Heart left ventricle (tissue), 13 donors: ENCODE measurements at regions not wholly inside any gene's neighbourhood (a gene's known extent, or its start where the extent isn't known, plus 50 kb on each side); places are given as distances from the start of the nearest gene placed in this dataset.

Experiments used
- POLR2A ChIP-seq, 2 donors: fragments of 450-650 bp; IDR thresholded peaks; one replicate each; pipeline ENCODE4 v1.6.1; 2017; ENCODE audit warnings: antibody characterized with exemption in 2 of 2, mild to moderate bottlenecking in 2 of 2, moderate library complexity in 2 of 2
- TF ChIP-seq, protein P1 (sequence below), 12 donors: fragments of 200-600 bp; sonication (generic) in 4 of 12; IDR thresholded peaks; one replicate each; pipeline versions ENCODE4 v1.5.0 to v1.8.0; 2018 to 2022; ENCODE audit warnings: antibody characterized with exemption in 12 of 12, mild to moderate bottlenecking in 5 of 12
- donor health status: ischemic (EF 13 %, LVEDD 7.1; RV severe dilation, severe dysfunction).
- donor health status: DM: no; HTN: yes; CAD: no.
- donor health status: DM: no; HTN: no; CAD: no.
- donor health status: ischemic (EF 25% LVEDD 6.9; RV normal size, moderate dysfunction).
- donor health status: ischemic (EF 25% LVEDD 5.7; RV mildly dilated, moderate dysfunction).
- donor health status: ischemic (EF 35%, LVEDD 5.7; RV mildly dilated, moderate dysfunction).
- donor health status: nonischemic (EF 11% LVEDD 7.7; RV severe dilation, severe dysfunction).
- donor health status: DM: yes; HTN: yes; CAD: no.
- donor health status: PGD.
- donor health status: ischemic (EF 29% LVEDD 5.4; RV normal size, mild dysfunction).
- donor health status: nonischemic (EF 23%, LVEDD 6.1; RV moderate dilation, normal function).

DNA sequence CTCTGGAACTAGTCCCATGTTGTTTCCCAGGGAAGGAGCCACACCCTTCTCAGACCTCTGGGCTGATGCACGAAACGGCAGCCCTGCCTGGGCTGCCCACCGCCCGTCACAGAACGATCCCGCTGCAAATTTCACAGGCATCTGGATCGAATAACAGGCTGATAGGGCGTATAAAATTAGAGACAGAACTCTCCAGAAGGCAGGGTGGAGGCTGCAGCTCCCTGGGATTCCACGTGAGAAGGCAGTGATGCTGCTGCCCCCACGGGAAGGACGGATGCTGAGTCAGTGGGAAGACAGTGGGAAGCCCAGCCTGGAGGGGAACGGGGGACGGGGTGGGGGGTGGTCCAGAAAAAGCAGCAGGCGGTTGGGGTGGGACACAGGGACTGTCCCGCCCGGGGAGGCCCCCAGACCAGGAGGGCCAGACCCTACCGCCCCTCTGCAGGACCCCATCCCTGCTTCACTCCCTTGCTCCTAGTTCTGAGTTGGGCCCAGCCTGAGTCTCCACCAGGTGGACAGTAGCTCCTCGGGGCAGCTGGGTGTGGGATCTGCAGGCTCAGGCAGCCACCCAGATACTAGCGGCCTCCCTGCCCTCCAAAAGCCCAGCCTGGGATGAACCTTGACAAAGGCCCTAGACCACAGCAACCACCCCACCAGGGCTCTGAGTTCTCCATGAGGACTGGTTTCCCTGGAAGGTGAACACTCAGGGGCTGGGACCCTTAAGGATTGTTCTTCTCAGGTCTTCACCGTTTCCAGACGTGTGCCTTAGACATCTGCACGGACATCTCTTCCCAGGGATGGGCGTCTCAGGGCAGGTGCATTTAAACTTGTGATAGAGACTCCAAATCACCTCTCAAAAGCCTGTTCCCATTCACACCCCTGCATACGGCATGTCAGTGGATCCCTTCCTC lies 117.8 kb downstream of the METRNL start:
- TF ChIP-seq, protein P1, sequence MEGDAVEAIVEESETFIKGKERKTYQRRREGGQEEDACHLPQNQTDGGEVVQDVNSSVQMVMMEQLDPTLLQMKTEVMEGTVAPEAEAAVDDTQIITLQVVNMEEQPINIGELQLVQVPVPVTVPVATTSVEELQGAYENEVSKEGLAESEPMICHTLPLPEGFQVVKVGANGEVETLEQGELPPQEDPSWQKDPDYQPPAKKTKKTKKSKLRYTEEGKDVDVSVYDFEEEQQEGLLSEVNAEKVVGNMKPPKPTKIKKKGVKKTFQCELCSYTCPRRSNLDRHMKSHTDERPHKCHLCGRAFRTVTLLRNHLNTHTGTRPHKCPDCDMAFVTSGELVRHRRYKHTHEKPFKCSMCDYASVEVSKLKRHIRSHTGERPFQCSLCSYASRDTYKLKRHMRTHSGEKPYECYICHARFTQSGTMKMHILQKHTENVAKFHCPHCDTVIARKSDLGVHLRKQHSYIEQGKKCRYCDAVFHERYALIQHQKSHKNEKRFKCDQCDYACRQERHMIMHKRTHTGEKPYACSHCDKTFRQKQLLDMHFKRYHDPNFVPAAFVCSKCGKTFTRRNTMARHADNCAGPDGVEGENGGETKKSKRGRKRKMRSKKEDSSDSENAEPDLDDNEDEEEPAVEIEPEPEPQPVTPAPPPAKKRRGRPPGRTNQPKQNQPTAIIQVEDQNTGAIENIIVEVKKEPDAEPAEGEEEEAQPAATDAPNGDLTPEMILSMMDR (IDR thresholded peaks at IDR 0.05): no peak
- no peak for TF ChIP-seq POLR2A (IDR thresholded peaks at IDR 0.05)
